HCT116 (cell line): ENCODE measurements at regions not wholly inside any gene's neighbourhood (a gene's known extent, or its start where the extent isn't known, plus 50 kb on each side); places are given as distances from the start of the nearest gene placed in this dataset.

ENCODE experiments used
- ATAC-seq: fragments of 200-7000 bp; cut with Tn5 transposase; 2 replicates; pipeline ENCODE4 v1.9.1; 2020; ENCODE audit warnings: mild to moderate bottlenecking, moderate library complexity
- BruUV-seq: library from RNA; stranded (reverse); fragments of 400-500 nt; replicated peaks from 2 replicates; lab custom pipeline; 2021; lab: Mats Ljungman, UMichigan
- CTCF ChIA-PET: fragments of 300-600 bp; sonication (Branson Sonifier 250); formaldehyde crosslinking; loops from one replicate; lab custom pipeline; 2021; ENCODE audit warnings: antibody characterized with exemption; lab: Charles Lee
- POLR2A ChIA-PET: fragments of 300-600, 350-600 bp; sonication (Branson Sonifier 250); formaldehyde crosslinking; loops from one replicate; lab custom pipeline; 2021; ENCODE audit warnings: antibody characterized with exemption; lab: Charles Lee
- RAD21 ChIA-PET, 2 experiments: fragments of 300-600 bp; sonication (Branson Sonifier 250); formaldehyde crosslinking; loops; one replicate each; lab custom pipeline; 2023; ENCODE audit warnings: low total read pairs in 2 of 2; ENCODE audit not compliant: uncharacterized antibody in 2 of 2, unreplicated experiment in 2 of 2, low non-redundant PET in 1 of 2; lab: Charles Lee
- DNase-seq: peaks from one replicate; pipeline ENCODE4 v3.0.0-alpha.2; 2010; ENCODE audit warnings: low read depth, low spot score
- H2AFZ ChIP-seq: fragments of 200-600 bp; shearing (Covaris generic), sonication (generic); 2 replicates; pipeline ENCODE4 v1.6.1; 2017; ENCODE audit warnings: low read depth, mixed run types, mixed read lengths, antibody characterized with exemption, low read length; ENCODE audit not compliant: poor library complexity, severe bottlenecking
- H3K27ac ChIP-seq: 2 replicates; pipeline ENCODE4 v1.5.1; 2012; ENCODE audit warnings: low read depth, low read length
- H3K27me3 ChIP-seq: fragments of 200-600 bp; sonication (generic); 2 replicates; pipeline ENCODE4 v1.6.1; 2016; ENCODE audit warnings: mixed run types, low read length, mixed read lengths; ENCODE audit not compliant: insufficient read depth
- H3K36me3 ChIP-seq, 2 experiments: fragments of 200-500 bp in 1 of 2; fragments of 200-600 bp in 1 of 2; sonication (Bioruptor generic) in 1 of 2; sonication (generic) in 1 of 2; 2 replicates each; pipeline versions ENCODE4 v1.5.1 to v1.6.1; 2014 to 2016; ENCODE audit warnings: low read length in 2 of 2, inconsistent platforms in 1 of 2, mixed read lengths in 1 of 2, mixed run types in 1 of 2; ENCODE audit not compliant: insufficient read depth in 2 of 2, control insufficient read depth in 1 of 2
- H3K4me1 ChIP-seq, 2 experiments: fragments of 200-600 bp in 1 of 2; sonication (generic) in 1 of 2; 2 replicates each; pipeline versions ENCODE4 v1.5.1 to v1.6.1; 2012 to 2017; ENCODE audit warnings: low read length in 2 of 2, inconsistent platforms in 1 of 2, mild to moderate bottlenecking in 1 of 2, mixed read lengths in 1 of 2, mixed run types in 1 of 2, moderate library complexity in 1 of 2; ENCODE audit not compliant: insufficient read depth in 2 of 2, control insufficient read depth in 1 of 2
- H3K4me2 ChIP-seq: fragments of 200-600 bp; sonication (generic); 2 replicates; pipeline ENCODE4 v1.6.1; 2017; ENCODE audit warnings: mixed run types, low read length, mixed read lengths
- H3K4me3 ChIP-seq, 2 experiments: fragments of 200-600 bp in 1 of 2; sonication (generic) in 1 of 2; replicated peaks in 1 of 2; 2 replicates each; pipeline ENCODE4 v1.5.1; 2011 to 2016; ENCODE audit warnings: low read length in 2 of 2, control low read depth in 1 of 2, low read depth in 1 of 2, mild to moderate bottlenecking in 1 of 2, mixed read lengths in 1 of 2, mixed run types in 1 of 2
- H3K79me2 ChIP-seq: fragments of 200-600 bp; sonication (generic); 2 replicates; pipeline ENCODE4 v1.6.1; 2017; ENCODE audit warnings: mild to moderate bottlenecking, mixed run types, low read length, moderate library complexity, mixed read lengths; ENCODE audit not compliant: insufficient read depth
- H3K9ac ChIP-seq: fragments of 200-600 bp; sonication (generic); 2 replicates; pipeline ENCODE4 v1.6.1; 2016; ENCODE audit warnings: low read length, mixed read lengths
- H3K9me2 ChIP-seq: fragments of 200-600 bp; sonication (generic), shearing (Covaris generic); 2 replicates; pipeline ENCODE4 v1.6.1; 2017; ENCODE audit warnings: mixed run types, mild to moderate bottlenecking, moderate library complexity; ENCODE audit not compliant: insufficient read depth
- H3K9me3 ChIP-seq, 2 experiments: fragments of 200-500 bp in 1 of 2; fragments of 200-600 bp in 1 of 2; sonication (Bioruptor generic) in 1 of 2; sonication (generic) in 1 of 2; 2 replicates each; pipeline ENCODE4 v1.6.1; 2014 to 2017; ENCODE audit warnings: low read length in 2 of 2, mixed read lengths in 2 of 2, inconsistent platforms in 1 of 2, low read depth in 1 of 2, mild to moderate bottlenecking in 1 of 2, mixed run types in 1 of 2, moderate library complexity in 1 of 2; ENCODE audit not compliant: control insufficient read depth in 1 of 2, insufficient read depth in 1 of 2
- H4K20me1 ChIP-seq: fragments of 200-600 bp; sonication (generic), shearing (Covaris generic); 2 replicates; pipeline ENCODE4 v1.6.1; 2017; ENCODE audit warnings: mixed run types, mild to moderate bottlenecking, moderate library complexity; ENCODE audit not compliant: insufficient read depth
- CBX3 ChIP-seq: IDR thresholded peaks from 2 replicates; pipeline ENCODE4 v1.6.1; 2012; ENCODE audit warnings: low read depth
- CEBPB ChIP-seq: IDR thresholded peaks from 2 replicates; pipeline ENCODE4 v1.6.1; 2012; ENCODE audit warnings: low read depth
- CTCF ChIP-seq, 3 experiments: fragments of 200-600 bp in 1 of 3; sonication (generic) in 1 of 3; IDR thresholded peaks in 2 of 3; conservative IDR thresholded peaks in 1 of 3; 2 replicates each; pipeline ENCODE4 v1.5.1; 2012 to 2017; ENCODE audit warnings: low read depth in 2 of 3, low read length in 2 of 3, antibody characterized with exemption in 1 of 3, borderline replicate concordance in 1 of 3, control low read depth in 1 of 3, mild to moderate bottlenecking in 1 of 3, mixed read lengths in 1 of 3, mixed run types in 1 of 3, moderate library complexity in 1 of 3; ENCODE audit not compliant: insufficient read depth in 1 of 3
- EZH2 ChIP-seq: fragments of 200-600 bp; sonication (generic); IDR thresholded peaks from 2 replicates; pipeline ENCODE4 v1.6.1; 2017; ENCODE audit warnings: antibody characterized with exemption, mixed run types
- EZH2phosphoT487 ChIP-seq: fragments of 200-600 bp; IDR thresholded peaks from 2 replicates; pipeline ENCODE4 v1.6.1; 2018; ENCODE audit warnings: antibody characterized with exemption, borderline replicate concordance
- FOSL1 ChIP-seq: IDR thresholded peaks from 2 replicates; pipeline ENCODE4 v1.6.1; 2012; ENCODE audit warnings: low read depth
- MAX ChIP-seq: IDR thresholded peaks from 2 replicates; pipeline ENCODE4 v1.6.1; 2012
- POLR2A ChIP-seq: IDR thresholded peaks from 2 replicates; pipeline ENCODE4 v1.7.0; 2011; ENCODE audit warnings: borderline replicate concordance; ENCODE audit not compliant: insufficient read depth, insufficient read length; ENCODE audit errors: extremely low read depth
- RAD21 ChIP-seq: IDR thresholded peaks from 2 replicates; pipeline ENCODE4 v1.6.1; 2012; ENCODE audit warnings: low read depth, mild to moderate bottlenecking
- REST ChIP-seq: IDR thresholded peaks from 2 replicates; pipeline ENCODE4 v1.6.1; 2012; ENCODE audit warnings: low read depth
- SP1 ChIP-seq: IDR thresholded peaks from 2 replicates; pipeline ENCODE4 v1.6.1; 2012; ENCODE audit warnings: low read depth
- SRF ChIP-seq: IDR thresholded peaks from 2 replicates; pipeline ENCODE4 v1.6.1; 2012; ENCODE audit warnings: low read depth
- TCF7L2 ChIP-seq: IDR thresholded peaks from 2 replicates; pipeline ENCODE4 v1.7.0; 2011; ENCODE audit warnings: borderline replicate concordance, inconsistent platforms; ENCODE audit not compliant: insufficient read depth, insufficient read length; ENCODE audit errors: extremely low read depth
- ZBTB33 ChIP-seq: IDR thresholded peaks from 2 replicates; pipeline ENCODE4 v1.6.1; 2011; ENCODE audit warnings: mild to moderate bottlenecking, low read length, moderate library complexity; ENCODE audit not compliant: insufficient replicate concordance; ENCODE audit errors: extremely low read depth
- ZFX ChIP-seq: fragments of 450-650 bp; IDR thresholded peaks from 2 replicates; pipeline ENCODE4 v1.6.1; 2017
- ZNF274 ChIP-seq: fragments of 200-500 bp; sonication (Bioruptor generic); IDR thresholded peaks from 2 replicates; pipeline ENCODE4 v1.6.1; 2014; ENCODE audit warnings: mild to moderate bottlenecking, low read depth, low read length, inconsistent platforms
- intact Hi-C: fragments of 100-400 bp; cut with micrococcal nuclease; formaldehyde crosslinking; loops from 2 replicates; pipeline ENCODE4 v1.10.0; 2022

- TF ChIP-seq ZBTB33 (no peak), ZFX (no peak), MAX (no peak)
- TF ChIP-seq, all 23 proteins: peak for 0
Measured at GRCh38 chr21:27149034-27149433, 182.1 kb upstream of the ADAMTS5 start (continued).

- CTCF ChIA-PET = no interaction called here
- ATAC-seq = no peak
Measured at GRCh38 chr21:27146268-27146667, 179.4 kb upstream of the ADAMTS5 start.

More at GRCh38 chr21:27146268-27146667, 179.4 kb upstream of the ADAMTS5 start:
- no peaks in the 10 kb centered on the region for H3K36me3 ChIP-seq
- H3K9me3 ChIP-seq = peaks cover 15 to 20% of the 10 kb centered on the region in 2 experiments; a peak in 3 of 4 replicates
- no peak overlapping the region for H3K4me2 ChIP-seq
- no peak for TF ChIP-seq ZNF274
- TF ChIP-seq FOSL1 = no peak
- TF ChIP-seq RAD21 = no peak
- no peak for TF ChIP-seq EZH2phosphoT487
- no peak for TF ChIP-seq EZH2
- TF ChIP-seq REST = no peak
- no peak for TF ChIP-seq POLR2A
- TF ChIP-seq SRF = no peak
- no peak for TF ChIP-seq CBX3
- no peak for TF ChIP-seq CEBPB
- no peak for TF ChIP-seq TCF7L2
- TF ChIP-seq SP1 = no peak
- no peak for TF ChIP-seq ZFX
- no peak for TF ChIP-seq CTCF (IDR thresholded peaks at IDR 0.05 in 2 of 3, conservative IDR thresholded peaks at IDR 0.05 in 1 of 3; ENCODE audit: borderline replicate concordance in 1 of 3, insufficient read depth in 1 of 3, low read depth in 2 of 3, low read length in 2 of 3)
- TF ChIP-seq, all 23 proteins: peak for 0
- no peaks in the 10 kb centered on the region for H3K27me3 ChIP-seq
- intact Hi-C loops = no loop called here
- no peak overlapping the region for H2AFZ ChIP-seq
- no peaks in the 10 kb centered on the region for H4K20me1 ChIP-seq
- no peaks in the 10 kb centered on the region for H3K79me2 ChIP-seq
- no TSS peak for BruUV-seq
- H3K9ac ChIP-seq = no peak overlapping the region
- ChIA-PET POLR2A (no interaction called here), RAD21 (no interaction called here)
- no peak for DNase-seq
- H3K27ac ChIP-seq = no peak overlapping the region
- no peaks in the 10 kb centered on the region for H3K9me2 ChIP-seq
- no peaks in the 10 kb centered on the region for H3K4me1 ChIP-seq
- H3K4me3 ChIP-seq = no peak overlapping the region
